PC-3 (cell line): ENCODE measurements at regions not wholly inside any gene's neighbourhood (a gene's known extent, or its start where the extent isn't known, plus 50 kb on each side); places are given as distances from the start of the nearest gene placed in this dataset.

Experiments
- ATAC-seq: fragments of 200-7000 bp; cut with Tn5 transposase; 2 replicates; pipeline ENCODE4 v1.9.1; 2020; ENCODE audit warnings: mild to moderate bottlenecking, moderate library complexity
- BruUV-seq: library from RNA; stranded (reverse); fragments of 400-500 nt; replicated peaks from 2 replicates; lab custom pipeline; 2021; lab: Mats Ljungman, UMichigan
- CTCF ChIA-PET: fragments of 300-600 bp; sonication (Branson Sonifier 250); formaldehyde crosslinking; loops from one replicate; lab custom pipeline; 2022; ENCODE audit warnings: antibody characterized with exemption; lab: Charles Lee
- POLR2A ChIA-PET: fragments of 300-600 bp; sonication (Branson Sonifier 250); formaldehyde crosslinking; loops from one replicate; lab custom pipeline; 2022; ENCODE audit warnings: antibody characterized with exemption; ENCODE audit not compliant: unreplicated experiment; lab: Charles Lee
- DNase-seq: peaks from one replicate; pipeline ENCODE4 v3.0.0-alpha.2; 2015
- H2AFZ ChIP-seq: fragments of 300-600 bp; sonication (generic); 2 replicates; pipeline ENCODE4 v1.6.0; 2016; ENCODE audit warnings: antibody characterized with exemption, low read length
- H3F3A ChIP-seq: fragments of 300-600 bp; sonication (generic); one replicate; pipeline ENCODE4 v1.6.0; 2017; ENCODE audit warnings: antibody characterized with exemption, low read length, control low read depth, mild to moderate bottlenecking; ENCODE audit not compliant: unreplicated experiment
- H3K27ac ChIP-seq: fragments of 300-600 bp; sonication (generic); 2 replicates; pipeline ENCODE4 v1.5.1; 2016; ENCODE audit warnings: mild to moderate bottlenecking, low read length
- H3K27me3 ChIP-seq: fragments of 300-600 bp; sonication (generic); 2 replicates; pipeline ENCODE4 v1.6.1; 2016; ENCODE audit warnings: low read length, mixed read lengths
- H3K36me3 ChIP-seq: fragments of 300-600 bp; sonication (generic); 2 replicates; pipeline ENCODE4 v1.6.1; 2016; ENCODE audit warnings: low read depth, mixed run types, low read length, mixed read lengths
- H3K4me1 ChIP-seq: fragments of 300-600 bp; sonication (generic); 2 replicates; pipeline ENCODE4 v1.5.1; 2016; ENCODE audit warnings: low read length; ENCODE audit not compliant: insufficient read depth
- H3K4me2 ChIP-seq: fragments of 300-600 bp; sonication (generic); 2 replicates; pipeline ENCODE4 v1.6.0; 2016; ENCODE audit warnings: low read length
- H3K4me3 ChIP-seq: fragments of 300-600 bp; sonication (generic); 2 replicates; pipeline ENCODE4 v1.5.1; 2016; ENCODE audit warnings: mild to moderate bottlenecking, low read length, mixed read lengths
- H3K79me2 ChIP-seq: fragments of 300-600 bp; sonication (generic); 2 replicates; pipeline ENCODE4 v1.6.1; 2017; ENCODE audit warnings: low read length, mixed read lengths
- H3K9ac ChIP-seq: fragments of 300-600 bp; sonication (generic); 2 replicates; pipeline ENCODE4 v1.6.0; 2016; ENCODE audit warnings: mild to moderate bottlenecking, low read length
- H3K9me2 ChIP-seq: fragments of 300-600 bp; sonication (generic); replicated peaks from 2 replicates; pipeline ENCODE4 v1.6.1; 2016; ENCODE audit warnings: mixed run types, low read length, mixed read lengths
- H3K9me3 ChIP-seq: fragments of 300-600 bp; sonication (generic); 2 replicates; pipeline ENCODE4 v1.6.1; 2016; ENCODE audit warnings: low read length, mixed read lengths
- H4K20me1 ChIP-seq: fragments of 300-600 bp; sonication (generic); 2 replicates; pipeline ENCODE4 v1.6.1; 2016; ENCODE audit warnings: low read length, mixed read lengths
- EZH2 ChIP-seq: fragments of 300-600 bp; sonication (generic); IDR thresholded peaks from one replicate; pipeline ENCODE4 v1.6.1; 2017; ENCODE audit warnings: antibody characterized with exemption, mild to moderate bottlenecking, low read length; ENCODE audit not compliant: unreplicated experiment
- EZH2phosphoT487 ChIP-seq: fragments of 300-600 bp; sonication (generic); IDR thresholded peaks from 2 replicates; pipeline ENCODE4 v1.6.1; 2018; ENCODE audit warnings: mild to moderate bottlenecking, antibody characterized with exemption, low read length, borderline replicate concordance
- intact Hi-C: fragments of 100-400 bp; cut with micrococcal nuclease; formaldehyde crosslinking; loops from 2 replicates; pipeline ENCODE4 v1.9.0; 2023
- TF ChIP-seq, protein P1 (sequence below): fragments of 300-600 bp; sonication (generic); conservative IDR thresholded peaks from 2 replicates; pipeline ENCODE4 v1.5.1; 2017; ENCODE audit warnings: antibody characterized with exemption, low read depth, mild to moderate bottlenecking, low read length

DNA sequence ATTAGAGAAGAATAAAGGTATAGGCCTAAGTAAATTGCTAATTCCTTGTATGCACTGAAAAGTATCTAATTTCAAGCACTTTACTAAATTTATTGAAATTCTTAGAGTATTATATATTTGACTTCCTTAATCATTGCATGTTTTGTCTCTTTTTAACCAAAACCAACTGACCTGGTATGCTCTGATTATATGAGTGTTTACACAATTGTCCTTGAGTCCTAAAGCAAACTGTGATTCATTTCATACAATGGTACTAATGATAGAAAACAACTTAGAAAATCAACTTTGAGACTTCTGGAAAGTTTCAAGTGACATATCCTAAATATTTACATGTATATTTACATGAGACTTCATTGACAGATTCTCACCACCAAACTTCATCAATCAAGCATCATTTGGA is 1177.1 kb downstream of the ADGRL3 start:
- 0 out of 2 replicates have a peak overlapping the region, but pooled peaks have one; percentile 3 for H3K4me2 ChIP-seq
- peak; percentile 64 for DNase-seq
- no peaks in the 10 kb centered on the region; the same call in 1 of the 2 replicates for H3K9me2 ChIP-seq
- no TSS peak for BruUV-seq
- H3K4me3 ChIP-seq, result no peak overlapping the region
- peaks cover 12% of the 10 kb centered on the region for H3K4me1 ChIP-seq
- H3K79me2 ChIP-seq, result no peaks in the 10 kb centered on the region
- H3K27me3 ChIP-seq, result no peaks in the 10 kb centered on the region
- no peaks in the 10 kb centered on the region for H3F3A ChIP-seq
- intact Hi-C loops, result no loop called here
- ChIA-PET POLR2A (no interaction called here), CTCF (no interaction called here)
- no peak overlapping the region for H3K27ac ChIP-seq
- H3K9me3 ChIP-seq, result no peaks in the 10 kb centered on the region
- H2AFZ ChIP-seq, result no peak overlapping the region
- no peaks in the 10 kb centered on the region for H4K20me1 ChIP-seq
- no peak overlapping the region for H3K9ac ChIP-seq
- no peaks in the 10 kb centered on the region for H3K36me3 ChIP-seq
- ATAC-seq, result peak; percentile 99
- TF ChIP-seq, protein P1, sequence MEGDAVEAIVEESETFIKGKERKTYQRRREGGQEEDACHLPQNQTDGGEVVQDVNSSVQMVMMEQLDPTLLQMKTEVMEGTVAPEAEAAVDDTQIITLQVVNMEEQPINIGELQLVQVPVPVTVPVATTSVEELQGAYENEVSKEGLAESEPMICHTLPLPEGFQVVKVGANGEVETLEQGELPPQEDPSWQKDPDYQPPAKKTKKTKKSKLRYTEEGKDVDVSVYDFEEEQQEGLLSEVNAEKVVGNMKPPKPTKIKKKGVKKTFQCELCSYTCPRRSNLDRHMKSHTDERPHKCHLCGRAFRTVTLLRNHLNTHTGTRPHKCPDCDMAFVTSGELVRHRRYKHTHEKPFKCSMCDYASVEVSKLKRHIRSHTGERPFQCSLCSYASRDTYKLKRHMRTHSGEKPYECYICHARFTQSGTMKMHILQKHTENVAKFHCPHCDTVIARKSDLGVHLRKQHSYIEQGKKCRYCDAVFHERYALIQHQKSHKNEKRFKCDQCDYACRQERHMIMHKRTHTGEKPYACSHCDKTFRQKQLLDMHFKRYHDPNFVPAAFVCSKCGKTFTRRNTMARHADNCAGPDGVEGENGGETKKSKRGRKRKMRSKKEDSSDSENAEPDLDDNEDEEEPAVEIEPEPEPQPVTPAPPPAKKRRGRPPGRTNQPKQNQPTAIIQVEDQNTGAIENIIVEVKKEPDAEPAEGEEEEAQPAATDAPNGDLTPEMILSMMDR, result no peak
- TF ChIP-seq EZH2phosphoT487, result no peak
- no peak for TF ChIP-seq EZH2

- no TSS peak for BruUV-seq
- no peak overlapping the region for H3K4me2 ChIP-seq
- ChIA-PET POLR2A (no interaction called here), CTCF (no interaction called here)
- intact Hi-C loops, result no loop called here
- no peaks in the 10 kb centered on the region for H3K4me1 ChIP-seq
- TF ChIP-seq EZH2 (no peak), EZH2phosphoT487 (no peak)
- TF ChIP-seq, protein P1, result no peak
- no peaks in the 10 kb centered on the region for H3F3A ChIP-seq
- DNase-seq, result no peak
- H3K9me2 ChIP-seq, result no peaks in the 10 kb centered on the region
- H4K20me1 ChIP-seq, result no peaks in the 10 kb centered on the region
- no peaks in the 10 kb centered on the region for H3K27me3 ChIP-seq
- no peaks in the 10 kb centered on the region for H3K9me3 ChIP-seq
- H2AFZ ChIP-seq, result no peak overlapping the region
- no peaks in the 10 kb centered on the region for H3K79me2 ChIP-seq
- no peak overlapping the region for H3K4me3 ChIP-seq
- no peak overlapping the region for H3K27ac ChIP-seq
- H3K36me3 ChIP-seq, result no peaks in the 10 kb centered on the region
- H3K9ac ChIP-seq, result no peak overlapping the region
- no peak for ATAC-seq
Measured at GRCh38 chr4:62366939-62367338, 1166.8 kb downstream of the ADGRL3 start.

GRCh38 chr4:62360156-62360545 is 1160.0 kb downstream of the ADGRL3 start:
- Histone ChIP-seq H3K4me2 (no peak overlapping the region), H3K4me1 (no peaks in the 10 kb centered on the region), H3K36me3 (no peaks in the 10 kb centered on the region), H4K20me1 (no peaks in the 10 kb centered on the region), H2AFZ (no peak overlapping the region), H3K9me3 (no peaks in the 10 kb centered on the region), H3K27ac (no peak overlapping the region), H3K4me3 (no peak overlapping the region), H3K9me2 (no peaks in the 10 kb centered on the region), H3K79me2 (no peaks in the 10 kb centered on the region), H3F3A (no peaks in the 10 kb centered on the region), H3K9ac (no peak overlapping the region), H3K27me3 (no peaks in the 10 kb centered on the region)
- ChIA-PET POLR2A (no interaction called here), CTCF (no interaction called here)
- peak; percentile 36 for DNase-seq
- no peak for TF ChIP-seq EZH2
- TF ChIP-seq EZH2phosphoT487, result no peak
- TF ChIP-seq, protein P1, result no peak
- no peak for ATAC-seq
- no TSS peak for BruUV-seq
- intact Hi-C loops, result no loop called here
